Right lobe of liver (tissue), 4 donors: ENCODE measurements at regions not wholly inside any gene's neighbourhood (a gene's known extent, or its start where the extent isn't known, plus 50 kb on each side); places are given as distances from the start of the nearest gene placed in this dataset.

Source experiments
- POLR2A ChIP-seq: fragments of 450-650 bp; IDR thresholded peaks from one replicate; pipeline ENCODE4 v1.6.1; 2017; ENCODE audit warnings: antibody characterized with exemption, mild to moderate bottlenecking
- TF ChIP-seq, protein P1 (sequence below), 4 donors: fragments of 200-600 bp in 3 of 4; fragments of 450-650 bp in 1 of 4; IDR thresholded peaks; one replicate each; pipeline versions ENCODE4 v1.5.1 to v1.8.0; 2016 to 2022; ENCODE audit warnings: antibody characterized with exemption in 4 of 4, mild to moderate bottlenecking in 2 of 4
- donor health status: DM: no; HTN: no; CAD: no.
- donor health status: DM: no; HTN: no; CAD: no.
- donor health status: DM: no; HTN: yes; CAD: no.

DNA sequence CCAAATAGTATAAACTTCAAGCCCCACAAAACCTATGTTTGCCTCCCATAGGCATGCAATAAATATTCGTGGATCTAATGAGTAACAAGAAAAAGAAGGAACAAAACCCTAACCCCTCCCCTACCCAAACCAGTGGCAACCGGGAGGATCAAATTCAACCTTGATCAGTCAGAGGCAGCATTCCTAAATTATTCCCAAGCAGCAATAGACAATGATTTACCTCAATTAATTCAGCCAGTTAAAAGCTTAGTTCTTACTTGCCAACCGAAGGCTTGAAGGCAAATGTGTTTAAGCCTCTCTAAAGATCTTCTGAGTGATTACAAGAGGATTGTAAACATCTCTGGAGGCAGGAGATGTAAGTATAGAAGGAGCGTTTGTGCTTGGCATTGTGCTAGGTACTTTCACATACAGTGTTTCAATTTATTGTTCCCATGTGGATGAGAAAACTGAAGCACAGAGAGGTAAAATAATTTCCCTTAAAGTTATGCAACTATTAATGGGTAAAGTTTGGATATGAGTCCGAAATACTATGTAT lies 197.7 kb downstream of the MTX2 start:
- TF ChIP-seq, protein P1, sequence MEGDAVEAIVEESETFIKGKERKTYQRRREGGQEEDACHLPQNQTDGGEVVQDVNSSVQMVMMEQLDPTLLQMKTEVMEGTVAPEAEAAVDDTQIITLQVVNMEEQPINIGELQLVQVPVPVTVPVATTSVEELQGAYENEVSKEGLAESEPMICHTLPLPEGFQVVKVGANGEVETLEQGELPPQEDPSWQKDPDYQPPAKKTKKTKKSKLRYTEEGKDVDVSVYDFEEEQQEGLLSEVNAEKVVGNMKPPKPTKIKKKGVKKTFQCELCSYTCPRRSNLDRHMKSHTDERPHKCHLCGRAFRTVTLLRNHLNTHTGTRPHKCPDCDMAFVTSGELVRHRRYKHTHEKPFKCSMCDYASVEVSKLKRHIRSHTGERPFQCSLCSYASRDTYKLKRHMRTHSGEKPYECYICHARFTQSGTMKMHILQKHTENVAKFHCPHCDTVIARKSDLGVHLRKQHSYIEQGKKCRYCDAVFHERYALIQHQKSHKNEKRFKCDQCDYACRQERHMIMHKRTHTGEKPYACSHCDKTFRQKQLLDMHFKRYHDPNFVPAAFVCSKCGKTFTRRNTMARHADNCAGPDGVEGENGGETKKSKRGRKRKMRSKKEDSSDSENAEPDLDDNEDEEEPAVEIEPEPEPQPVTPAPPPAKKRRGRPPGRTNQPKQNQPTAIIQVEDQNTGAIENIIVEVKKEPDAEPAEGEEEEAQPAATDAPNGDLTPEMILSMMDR (IDR thresholded peaks at IDR 0.05): no peak
- no peak for TF ChIP-seq POLR2A
